Endothelial cell of umbilical vein (primary cell): ENCODE measurements at regions not wholly inside any gene's neighbourhood (a gene's known extent, or its start where the extent isn't known, plus 50 kb on each side); places are given as distances from the start of the nearest gene placed in this dataset.

ENCODE experiments used
- BruUV-seq: library from RNA; stranded (reverse); fragments of 400-500 nt; replicated peaks from 2 replicates; lab custom pipeline; 2021; lab: Mats Ljungman, UMichigan
- CTCF ChIA-PET: fragments of 300-600, 350-600 bp; sonication (Branson Sonifier 250); formaldehyde crosslinking; loops from one replicate; lab custom pipeline; 2021; ENCODE audit warnings: antibody characterized with exemption, inconsistent platforms; lab: Charles Lee
- POLR2A ChIA-PET: fragments of 300-600, 350-600 bp; sonication (Branson Sonifier 250); formaldehyde crosslinking; loops from one replicate; lab custom pipeline; 2021; ENCODE audit warnings: antibody characterized with exemption, inconsistent platforms; lab: Charles Lee
- DNase-seq: peaks from one replicate; pipeline ENCODE4 v3.0.0-alpha.2; 2011; ENCODE audit warnings: low read depth, low spot score
- FAIRE-seq: peaks from 2 replicates; lab custom pipeline; 2011; peaks lifted over from hg19 to GRCh38; lab: Jason Lieb, UNC
- H2AFZ ChIP-seq: 2 replicates; pipeline ENCODE4 v1.6.0; 2012; ENCODE audit warnings: low read depth, low read length, control low read depth, inconsistent platforms
- H3K27ac ChIP-seq: 2 replicates; pipeline ENCODE4 v1.5.1; 2011; ENCODE audit warnings: low read depth, mild to moderate bottlenecking, control low read depth, low read length, moderate library complexity; ENCODE audit not compliant: insufficient read depth
- H3K27me3 ChIP-seq, 2 experiments: 2 replicates each; pipeline versions ENCODE4 v1.6.0 to v1.6.1; 2011; ENCODE audit warnings: low read length in 2 of 2, mixed read lengths in 1 of 2; ENCODE audit not compliant: control insufficient read depth in 2 of 2, insufficient read depth in 2 of 2
- H3K36me3 ChIP-seq, 2 experiments: 2 replicates in 1 of 2; 3 replicates in 1 of 2; pipeline ENCODE4 v1.5.1; 2011; ENCODE audit warnings: low read length in 2 of 2, mild to moderate bottlenecking in 1 of 2, moderate library complexity in 1 of 2; ENCODE audit not compliant: control insufficient read depth in 2 of 2, insufficient read depth in 2 of 2; ENCODE audit errors: extremely low read depth in 1 of 2
- H3K4me1 ChIP-seq: 3 replicates; pipeline ENCODE4 v1.5.1; 2011; ENCODE audit warnings: mild to moderate bottlenecking, low read length; ENCODE audit not compliant: control insufficient read depth, insufficient read depth; ENCODE audit errors: extremely low read depth
- H3K4me2 ChIP-seq: 2 replicates; pipeline ENCODE4 v1.6.1; 2011; ENCODE audit warnings: low read length, control low read depth, mixed read lengths; ENCODE audit not compliant: insufficient read depth
- H3K4me3 ChIP-seq, 3 experiments: fragments of 200-600 bp in 1 of 3; sonication (generic), shearing (Covaris generic) in 1 of 3; replicated peaks in 1 of 3; 2 replicates each; pipeline ENCODE4 v1.5.1; 2011 to 2016; ENCODE audit warnings: control low read depth in 3 of 3, low read length in 3 of 3, mild to moderate bottlenecking in 2 of 3, inconsistent platforms in 1 of 3, low read depth in 1 of 3, moderate library complexity in 1 of 3; ENCODE audit not compliant: insufficient read depth in 1 of 3
- H3K79me2 ChIP-seq: 2 replicates; pipeline ENCODE4 v1.6.0; 2012; ENCODE audit warnings: low read length, inconsistent platforms; ENCODE audit not compliant: control insufficient read depth, insufficient read depth
- H3K9ac ChIP-seq: replicated peaks from 2 replicates; pipeline ENCODE3; 2011; ENCODE audit warnings: low read length, control low read depth; ENCODE audit not compliant: insufficient read depth; ENCODE audit errors: extremely low read depth
- H3K9me1 ChIP-seq: replicated peaks from 3 replicates; pipeline ENCODE4 v1.6.0; 2011; ENCODE audit warnings: mild to moderate bottlenecking, low read length; ENCODE audit not compliant: control insufficient read depth, insufficient read depth; ENCODE audit errors: extremely low read depth
- H3K9me3 ChIP-seq: replicated peaks from 2 replicates; pipeline ENCODE4 v1.5.1; 2012; ENCODE audit warnings: low read length, inconsistent platforms; ENCODE audit not compliant: control insufficient read depth, insufficient read depth
- H4K20me1 ChIP-seq: replicated peaks from 2 replicates; pipeline ENCODE3; 2011; ENCODE audit warnings: mild to moderate bottlenecking, low read length; ENCODE audit not compliant: control insufficient read depth, insufficient read depth; ENCODE audit errors: extremely low read depth
- EZH2 ChIP-seq: IDR thresholded peaks from 2 replicates; pipeline ENCODE4 v1.6.1; 2012; ENCODE audit warnings: borderline replicate concordance, low read depth, mild to moderate bottlenecking, moderate library complexity, low read length, inconsistent platforms; ENCODE audit not compliant: severe bottlenecking
- FOS ChIP-seq: IDR thresholded peaks from 2 replicates; pipeline ENCODE4 v1.6.1; 2011; ENCODE audit warnings: mild to moderate bottlenecking, low read length, moderate library complexity, borderline replicate concordance; ENCODE audit not compliant: insufficient read depth
- GATA2 ChIP-seq: IDR thresholded peaks from 2 replicates; pipeline ENCODE4 v1.7.0; 2011; ENCODE audit warnings: low read depth, mild to moderate bottlenecking, moderate library complexity, mixed read lengths, low read length; ENCODE audit not compliant: insufficient read length, insufficient read depth
- JUN ChIP-seq: IDR thresholded peaks from 2 replicates; pipeline ENCODE4 v1.6.1; 2011; ENCODE audit warnings: borderline replicate concordance, low read depth; ENCODE audit not compliant: insufficient read length, insufficient read depth
- POLR2A ChIP-seq: IDR thresholded peaks from 2 replicates; pipeline ENCODE4 v1.6.1; 2012; ENCODE audit warnings: low read depth, mild to moderate bottlenecking, control low read depth, low read length
- dilution Hi-C: fragments of 300-500 bp; cut with MboI; formaldehyde crosslinking; loops from one replicate; pipeline ENCODE4 v1.15.0; 2019; ENCODE audit warnings: low sequenced_read_pairs; ENCODE audit not compliant: extremely low pct_ligation_motif_present
- intact Hi-C: fragments of 100-400 bp; cut with micrococcal nuclease; formaldehyde crosslinking; loops from one replicate; pipeline ENCODE4 v1.10.0; 2022
- TF ChIP-seq, protein P1 (sequence below): IDR thresholded peaks from 2 replicates; pipeline ENCODE4 v1.6.1; 2011; ENCODE audit not compliant: insufficient read depth, insufficient read length
- TF ChIP-seq, protein P2 (sequence below), 2 donors: IDR thresholded peaks; 1 replicate in 1 of 2; 2 replicates in 1 of 2; pipeline ENCODE4 v1.5.1; 2011; ENCODE audit warnings: low read length in 2 of 2, mild to moderate bottlenecking in 2 of 2, moderate library complexity in 2 of 2, control low read depth in 1 of 2, inconsistent platforms in 1 of 2, low read depth in 1 of 2; ENCODE audit not compliant: insufficient read depth in 1 of 2; ENCODE audit errors: extremely low read depth in 1 of 2

DNA sequence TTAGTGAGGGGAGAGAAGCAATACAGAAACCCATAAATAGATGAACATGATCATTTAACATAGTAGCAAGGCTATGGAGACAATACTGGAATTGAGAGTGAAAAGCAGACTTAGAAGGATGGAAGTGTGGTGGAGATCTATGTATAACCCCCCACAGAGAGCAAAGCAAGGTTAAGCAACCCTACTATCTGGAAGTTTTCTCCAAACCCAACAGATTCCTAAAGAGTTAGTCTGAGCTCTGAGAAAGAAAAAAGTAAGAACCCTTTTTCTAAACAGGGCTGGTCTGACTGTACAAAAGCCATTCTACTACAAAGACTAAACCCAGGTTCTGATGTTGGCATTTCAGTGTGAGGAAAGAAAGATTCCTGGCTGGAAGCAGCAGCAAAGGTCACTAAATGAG, 153.2 kb downstream of the WNT5A start:
- no peak for TF ChIP-seq GATA2
- TF ChIP-seq, protein P1, sequence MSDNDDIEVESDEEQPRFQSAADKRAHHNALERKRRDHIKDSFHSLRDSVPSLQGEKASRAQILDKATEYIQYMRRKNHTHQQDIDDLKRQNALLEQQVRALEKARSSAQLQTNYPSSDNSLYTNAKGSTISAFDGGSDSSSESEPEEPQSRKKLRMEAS = no peak
- TF ChIP-seq FOS = no peak
- no peak for TF ChIP-seq JUN
- ChIA-PET CTCF (no interaction called here), POLR2A (no interaction called here)
- H3K4me2 ChIP-seq = no peak overlapping the region
- no peaks in the 10 kb centered on the region for H3K79me2 ChIP-seq
- H3K27ac ChIP-seq = no peak overlapping the region
- H3K4me1 ChIP-seq = no peaks in the 10 kb centered on the region
- H3K27me3 ChIP-seq = no peaks in the 10 kb centered on the region
- H3K9me3 ChIP-seq = peaks cover 6% of the 10 kb centered on the region
- no peak overlapping the region for H2AFZ ChIP-seq
- dilution Hi-C loops = no loop called here
- no peak for DNase-seq
- no peak overlapping the region for H3K9ac ChIP-seq
- no peaks in the 10 kb centered on the region for H3K36me3 ChIP-seq
- BruUV-seq = no TSS peak
- H4K20me1 ChIP-seq = no peaks in the 10 kb centered on the region
- no peak overlapping the region for H3K4me3 ChIP-seq
- intact Hi-C loops = loop anchor here (10.0 kb wide), 1 partner anchor 501 kb away; no protein-coding TSS in a partner anchor
- H3K9me1 ChIP-seq = no peaks in the 10 kb centered on the region
- no peak for FAIRE-seq

DNA sequence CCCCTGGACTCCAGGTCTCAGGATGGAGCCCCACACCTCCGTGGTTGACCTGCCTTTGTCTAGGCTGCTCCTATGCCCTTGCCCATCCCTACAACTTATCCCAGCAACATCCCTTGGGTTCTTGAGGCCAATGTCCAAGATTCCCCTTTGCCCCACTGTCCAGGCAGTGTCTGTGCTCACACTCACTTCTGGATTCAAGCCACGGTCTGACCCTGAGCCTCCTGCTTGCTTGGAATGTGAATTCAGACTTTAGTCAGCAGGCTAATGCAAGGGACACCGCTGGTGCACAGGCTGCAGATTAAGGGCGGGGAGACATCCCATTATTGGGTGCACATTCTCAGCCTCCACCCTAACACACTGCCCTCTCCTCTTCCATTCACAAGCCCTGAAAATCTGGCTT, 154.1 kb downstream of the WNT5A start:
- no peak overlapping the region for H3K9ac ChIP-seq
- no peak for FAIRE-seq
- H3K36me3 ChIP-seq = no peaks in the 10 kb centered on the region
- H3K9me3 ChIP-seq = peaks cover 6% of the 10 kb centered on the region
- H4K20me1 ChIP-seq = no peaks in the 10 kb centered on the region
- dilution Hi-C loops (no loop called here), intact Hi-C loops (loop anchor here (10.0 kb wide), 1 partner anchor 502 kb away; no protein-coding TSS in a partner anchor)
- no peak overlapping the region for H3K4me2 ChIP-seq
- H2AFZ ChIP-seq = no peak overlapping the region
- no peak for TF ChIP-seq POLR2A
- TF ChIP-seq, protein P2, sequence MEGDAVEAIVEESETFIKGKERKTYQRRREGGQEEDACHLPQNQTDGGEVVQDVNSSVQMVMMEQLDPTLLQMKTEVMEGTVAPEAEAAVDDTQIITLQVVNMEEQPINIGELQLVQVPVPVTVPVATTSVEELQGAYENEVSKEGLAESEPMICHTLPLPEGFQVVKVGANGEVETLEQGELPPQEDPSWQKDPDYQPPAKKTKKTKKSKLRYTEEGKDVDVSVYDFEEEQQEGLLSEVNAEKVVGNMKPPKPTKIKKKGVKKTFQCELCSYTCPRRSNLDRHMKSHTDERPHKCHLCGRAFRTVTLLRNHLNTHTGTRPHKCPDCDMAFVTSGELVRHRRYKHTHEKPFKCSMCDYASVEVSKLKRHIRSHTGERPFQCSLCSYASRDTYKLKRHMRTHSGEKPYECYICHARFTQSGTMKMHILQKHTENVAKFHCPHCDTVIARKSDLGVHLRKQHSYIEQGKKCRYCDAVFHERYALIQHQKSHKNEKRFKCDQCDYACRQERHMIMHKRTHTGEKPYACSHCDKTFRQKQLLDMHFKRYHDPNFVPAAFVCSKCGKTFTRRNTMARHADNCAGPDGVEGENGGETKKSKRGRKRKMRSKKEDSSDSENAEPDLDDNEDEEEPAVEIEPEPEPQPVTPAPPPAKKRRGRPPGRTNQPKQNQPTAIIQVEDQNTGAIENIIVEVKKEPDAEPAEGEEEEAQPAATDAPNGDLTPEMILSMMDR (IDR thresholded peaks at IDR 0.05; ENCODE audit: extremely low read depth in 1 of 2, insufficient read depth in 1 of 2, low read depth in 1 of 2, low read length in 2 of 2) = no peak
- no peak for TF ChIP-seq FOS
- TF ChIP-seq EZH2 = no peak
- no peak for DNase-seq
- no peak overlapping the region for H3K27ac ChIP-seq
- H3K4me3 ChIP-seq = no peak overlapping the region
- ChIA-PET POLR2A (no interaction called here), CTCF (no interaction called here)
- H3K4me1 ChIP-seq = no peaks in the 10 kb centered on the region
- H3K9me1 ChIP-seq = no peaks in the 10 kb centered on the region
- H3K27me3 ChIP-seq = no peaks in the 10 kb centered on the region
- no TSS peak for BruUV-seq
- H3K79me2 ChIP-seq = no peaks in the 10 kb centered on the region
